ENCODE measurements at regions not wholly inside any gene's neighbourhood (a gene's known extent, or its start where the extent isn't known, plus 50 kb on each side); places are given as distances from the start of the nearest gene placed in this dataset.

DNA sequence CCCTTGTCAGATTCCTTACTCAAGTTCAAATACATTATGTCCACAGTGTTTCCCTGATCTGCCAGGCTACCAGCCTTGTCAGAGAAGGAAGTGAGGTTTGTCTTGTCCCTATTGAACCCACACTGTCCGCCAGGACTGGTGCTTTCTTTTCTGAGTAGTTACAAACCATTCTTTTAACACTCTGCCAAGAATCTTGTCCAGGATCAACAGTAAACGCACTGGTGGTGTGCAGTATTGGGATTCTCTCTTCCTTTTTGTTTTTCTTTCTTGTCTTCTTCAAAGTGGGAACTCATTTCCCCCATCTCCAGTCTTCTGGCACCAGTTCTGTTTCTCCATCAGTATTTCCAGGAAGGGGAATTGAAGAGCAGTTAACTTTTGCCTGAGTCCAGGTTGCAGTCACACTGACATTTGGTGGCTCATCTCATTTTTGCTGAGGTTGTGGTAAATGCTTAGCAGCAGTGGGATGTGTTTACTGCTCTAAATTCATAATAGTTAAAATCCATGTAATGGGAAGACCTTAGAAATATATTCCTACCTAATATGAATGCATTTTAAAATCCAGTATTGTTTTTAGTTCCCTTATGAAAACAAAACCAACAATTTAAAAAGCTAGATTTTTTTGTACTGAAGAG lies 295.3 kb downstream of the PRL start:
- no peak for TF ChIP-seq GATA3 (IDR thresholded peaks at IDR 0.05; ENCODE audit: low read depth, low read length)
- no peak for TF ChIP-seq GATA2 (IDR thresholded peaks at IDR 0.05; ENCODE audit: low read depth, low read length)
